SK-N-SH (cell line): ENCODE measurements at regions not wholly inside any gene's neighbourhood (a gene's known extent, or its start where the extent isn't known, plus 50 kb on each side); places are given as distances from the start of the nearest gene placed in this dataset.

Experiments used
- CTCF ChIA-PET: fragments of 300-600, 350-600 bp; formaldehyde crosslinking; extraction: SDS; loops from one replicate; lab custom pipeline; 2021; lab: Yijun Ruan, JAX
- POLR2A ChIA-PET: fragments of 350-600 bp; sonication (Branson Sonifier 250); formaldehyde crosslinking; extraction: SDS; loops from one replicate; lab custom pipeline; 2020; ENCODE audit warnings: antibody characterized with exemption, inconsistent platforms; lab: Yijun Ruan, JAX
- DNase-seq: peaks from one replicate; pipeline ENCODE4 v3.0.0; 2012
- H2AFZ ChIP-seq: fragments of 200-600 bp; sonication (generic); 2 replicates; pipeline ENCODE4 v1.8.1; 2016; ENCODE audit warnings: antibody characterized with exemption, mild to moderate bottlenecking, low read depth
- H3F3A ChIP-seq: fragments of 200-600 bp; sonication (generic); replicated peaks from 2 replicates; pipeline ENCODE3; 2016; ENCODE audit warnings: antibody characterized with exemption, mild to moderate bottlenecking; ENCODE audit not compliant: insufficient read depth
- H3K27ac ChIP-seq, 2 experiments: fragments of 200-500 bp in 1 of 2; fragments of 200-600 bp in 1 of 2; sonication (Bioruptor generic) in 1 of 2; sonication (generic), shearing (Covaris generic) in 1 of 2; 2 replicates each; pipeline versions ENCODE4 v1.5.1 to v1.6.1; 2014 to 2016; ENCODE audit warnings: low read depth in 2 of 2, inconsistent platforms in 1 of 2, low read length in 1 of 2, mild to moderate bottlenecking in 1 of 2, mixed read lengths in 1 of 2
- H3K27me3 ChIP-seq: fragments of 200-600 bp; sonication (generic), shearing (Covaris generic); 2 replicates; pipeline ENCODE4 v1.6.1; 2016; ENCODE audit warnings: mixed run types; ENCODE audit not compliant: insufficient read depth
- H3K36me3 ChIP-seq, 2 experiments: fragments of 200-500 bp in 1 of 2; fragments of 200-600 bp in 1 of 2; sonication (Bioruptor generic) in 1 of 2; sonication (generic) in 1 of 2; replicated peaks in 1 of 2; 2 replicates each; pipeline versions ENCODE3 to v1.5.1; 2014 to 2016; ENCODE audit warnings: low read length in 1 of 2, mild to moderate bottlenecking in 1 of 2; ENCODE audit not compliant: insufficient read depth in 2 of 2, control insufficient read depth in 1 of 2
- H3K4me1 ChIP-seq, 2 experiments: fragments of 200-500 bp in 1 of 2; fragments of 200-600 bp in 1 of 2; sonication (Bioruptor generic) in 1 of 2; sonication (generic), shearing (Covaris generic) in 1 of 2; 2 replicates each; pipeline versions ENCODE4 v1.5.1 to v1.6.1; 2014 to 2016; ENCODE audit warnings: low read depth in 1 of 2, low read length in 1 of 2, mixed run types in 1 of 2; ENCODE audit not compliant: insufficient read depth in 2 of 2, control insufficient read depth in 1 of 2
- H3K4me2 ChIP-seq: fragments of 200-600 bp; sonication (generic), shearing (Covaris generic); 2 replicates; pipeline ENCODE4 v1.6.1; 2017; ENCODE audit warnings: mixed run types
- H3K4me3 ChIP-seq, 2 experiments: fragments of 200-500 bp in 1 of 2; fragments of 200-600 bp in 1 of 2; sonication (Bioruptor generic) in 1 of 2; sonication (generic), shearing (Covaris generic) in 1 of 2; 2 replicates each; pipeline versions ENCODE4 v1.5.1 to v1.8.1; 2014 to 2016; ENCODE audit warnings: low read depth in 2 of 2, inconsistent platforms in 1 of 2, low read length in 1 of 2, mild to moderate bottlenecking in 1 of 2, mixed read lengths in 1 of 2, moderate library complexity in 1 of 2
- H3K79me2 ChIP-seq: fragments of 200-600 bp; sonication (generic); 2 replicates; pipeline ENCODE4 v1.8.1; 2017; ENCODE audit warnings: mild to moderate bottlenecking; ENCODE audit not compliant: insufficient read depth
- H3K9ac ChIP-seq: fragments of 200-600 bp; sonication (generic); 2 replicates; pipeline ENCODE4 v1.6.1; 2017; ENCODE audit warnings: mixed run types
- H3K9me2 ChIP-seq: fragments of 200-600 bp; sonication (generic); 2 replicates; pipeline ENCODE4 v1.6.1; 2017; ENCODE audit warnings: mixed run types
- H3K9me3 ChIP-seq: fragments of 200-600 bp; sonication (generic); 2 replicates; pipeline ENCODE4 v1.6.1; 2017; ENCODE audit warnings: mixed run types, mild to moderate bottlenecking, moderate library complexity
- H4K20me1 ChIP-seq: fragments of 200-600 bp; sonication (generic); 2 replicates; pipeline ENCODE4 v1.6.1; 2017; ENCODE audit warnings: mild to moderate bottlenecking, mixed run types; ENCODE audit not compliant: insufficient read depth
- CHD2 ChIP-seq: fragments of 150-350 bp; IDR thresholded peaks from 2 replicates; pipeline ENCODE4 v1.6.1; 2018; ENCODE audit warnings: low read length; ENCODE audit not compliant: partially characterized antibody
- ELF1 ChIP-seq: IDR thresholded peaks from 2 replicates; pipeline ENCODE4 v1.4.0; 2012
- EZH2phosphoT487 ChIP-seq: fragments of 200-600 bp; sonication (generic); IDR thresholded peaks from 2 replicates; pipeline ENCODE4 v1.6.1; 2017; ENCODE audit warnings: low read depth, mixed run types, mild to moderate bottlenecking, antibody characterized with exemption, moderate library complexity, borderline replicate concordance
- FOSL2 ChIP-seq: IDR thresholded peaks from 2 replicates; pipeline ENCODE4 v1.4.0; 2012; ENCODE audit warnings: low read depth, mild to moderate bottlenecking, moderate library complexity, borderline replicate concordance
- FOXM1 ChIP-seq: IDR thresholded peaks from 2 replicates; pipeline ENCODE4 v1.4.0; 2012; ENCODE audit warnings: low read depth, mild to moderate bottlenecking
- GABPA ChIP-seq: IDR thresholded peaks from 2 replicates; pipeline ENCODE4 v1.4.0; 2012; ENCODE audit warnings: low read depth, mild to moderate bottlenecking
- GATA2 ChIP-seq: sonication (generic); formaldehyde crosslinking; IDR thresholded peaks from 2 replicates; pipeline ENCODE4 v1.5.0; 2020; ENCODE audit warnings: mild to moderate bottlenecking, missing genetic modification reagents
- MXI1 ChIP-seq: IDR thresholded peaks from 2 replicates; pipeline ENCODE4 v1.6.1; 2012; ENCODE audit warnings: mild to moderate bottlenecking, low read depth, low read length, improper control_type of control experiment
- NFIC ChIP-seq: IDR thresholded peaks from 2 replicates; pipeline ENCODE4 v1.4.0; 2012; ENCODE audit warnings: borderline replicate concordance
- NRF1 ChIP-seq: IDR thresholded peaks from 2 replicates; pipeline ENCODE4 v1.6.1; 2012; ENCODE audit warnings: low read depth, mild to moderate bottlenecking, low read length
- POLR2AphosphoS5 ChIP-seq: IDR thresholded peaks from 2 replicates; pipeline ENCODE4 v1.6.1; 2012; ENCODE audit warnings: low read depth, low read length
- SMC3 ChIP-seq: IDR thresholded peaks from 2 replicates; pipeline ENCODE4 v1.6.1; 2012; ENCODE audit warnings: low read depth, low read length, improper control_type of control experiment
- TAF1 ChIP-seq: IDR thresholded peaks from 2 replicates; pipeline ENCODE4 v1.6.1; 2012; ENCODE audit warnings: low read depth, mild to moderate bottlenecking, low read length, moderate library complexity, borderline replicate concordance
- TCF12 ChIP-seq: IDR thresholded peaks from 2 replicates; pipeline ENCODE4 v1.4.0; 2012
- YY1 ChIP-seq: IDR thresholded peaks from 2 replicates; pipeline ENCODE4 v1.4.0; 2012; ENCODE audit warnings: low read depth, mild to moderate bottlenecking
- WGBS: methylation state at CpG from one replicate; pipeline ENCODE4 v1.1.6; 2017; ENCODE audit warnings: low lambda C conversion rate; 5-methylcytosine and 5-hydroxymethylcytosine counted together
- TF ChIP-seq, protein P1 (sequence below): IDR thresholded peaks from 2 replicates; pipeline ENCODE4 v1.4.0; 2012; ENCODE audit warnings: low read depth
- TF ChIP-seq, protein P2 (sequence below): fragments of 150-350 bp; IDR thresholded peaks from 2 replicates; pipeline ENCODE4 v1.6.1; 2017; ENCODE audit warnings: antibody characterized with exemption, low read length, low read depth, borderline replicate concordance
- TF ChIP-seq, protein P3 (sequence below): fragments of 200-600 bp; sonication (generic); IDR thresholded peaks from 2 replicates; pipeline ENCODE4 v1.6.1; 2017; ENCODE audit warnings: antibody characterized with exemption, mild to moderate bottlenecking, moderate library complexity
- TF ChIP-seq, protein P4 (sequence below): IDR thresholded peaks from 2 replicates; pipeline ENCODE4 v1.6.1; 2012; ENCODE audit warnings: mild to moderate bottlenecking, low read depth, low read length, moderate library complexity

DNA sequence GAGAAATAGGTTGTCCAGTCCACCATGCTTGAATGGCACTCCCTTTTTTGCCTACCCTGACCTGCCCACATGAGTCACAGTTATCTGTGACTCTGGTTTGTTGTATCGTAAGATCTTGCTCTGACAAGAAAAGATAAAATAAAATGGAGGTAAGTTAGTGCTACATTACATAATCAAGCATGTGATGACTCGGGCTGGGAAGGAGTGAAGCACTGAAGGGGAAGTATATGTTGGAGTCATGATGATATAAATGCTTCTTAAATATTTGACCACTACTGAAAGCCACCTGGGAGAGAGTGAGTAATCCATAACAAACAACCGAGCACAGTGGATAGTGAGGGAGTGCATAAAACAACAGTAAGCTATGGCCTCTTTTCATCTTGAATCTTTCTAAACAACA is 124.4 kb downstream of the SHOX2 start:
- H3K9me2 ChIP-seq = no peaks in the 10 kb centered on the region
- TF ChIP-seq NRF1 (no peak), FOXM1 (no peak), YY1 (0 out of 2 replicates have a peak, but pooled peaks have one; percentile 16)
- no peak overlapping the region for H3K4me3 ChIP-seq
- POLR2A ChIA-PET = no interaction called here
- no peak overlapping the region for H3K9ac ChIP-seq
- H2AFZ ChIP-seq = no peak overlapping the region
- CTCF ChIA-PET = no interaction called here
- no peak for DNase-seq
- H3K36me3 ChIP-seq = no peaks in the 10 kb centered on the region
- H3K27me3 ChIP-seq = no peaks in the 10 kb centered on the region
- H4K20me1 ChIP-seq = no peaks in the 10 kb centered on the region
- no peaks in the 10 kb centered on the region for H3K79me2 ChIP-seq
- no peak overlapping the region for H3K27ac ChIP-seq
- H3F3A ChIP-seq = no peaks in the 10 kb centered on the region
- no peaks in the 10 kb centered on the region for H3K4me1 ChIP-seq
- 31% methylated on average over 3 of the region's 3 CpGs for WGBS
- no peaks in the 10 kb centered on the region for H3K9me3 ChIP-seq
- H3K4me2 ChIP-seq = no peak overlapping the region

DNA sequence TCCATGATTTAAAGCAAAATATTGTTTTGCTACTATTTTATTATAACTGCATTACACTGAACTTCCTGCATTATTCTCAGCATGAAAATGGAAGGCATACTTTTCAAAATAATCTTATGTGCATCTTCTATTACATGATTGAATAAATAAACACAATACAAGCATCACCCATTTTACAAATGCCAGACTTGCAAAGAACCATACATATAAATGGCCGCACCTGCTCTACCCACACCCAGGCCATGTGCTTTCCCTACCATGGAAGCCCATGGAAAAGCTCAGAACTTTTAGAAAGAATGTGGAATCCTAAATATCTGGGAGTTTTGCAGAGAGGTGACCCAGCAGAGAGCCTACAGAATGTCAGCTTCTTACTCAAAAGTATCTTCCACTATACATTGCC is 127.2 kb downstream of the SHOX2 start:
- Histone ChIP-seq H3F3A (no peaks in the 10 kb centered on the region), H4K20me1 (no peaks in the 10 kb centered on the region), H3K9me3 (no peaks in the 10 kb centered on the region), H3K79me2 (no peaks in the 10 kb centered on the region), H3K27ac (no peak overlapping the region), H3K4me3 (no peak overlapping the region), H3K27me3 (no peaks in the 10 kb centered on the region), H2AFZ (no peak overlapping the region), H3K36me3 (no peaks in the 10 kb centered on the region), H3K9me2 (no peaks in the 10 kb centered on the region), H3K4me2 (no peak overlapping the region), H3K4me1 (no peaks in the 10 kb centered on the region), H3K9ac (no peak overlapping the region)
- CTCF ChIA-PET = no interaction called here
- TF ChIP-seq GATA2 (CRISPR knock-in tag) = no peak
- no peak for TF ChIP-seq FOXM1
- TF ChIP-seq POLR2AphosphoS5 = no peak
- TF ChIP-seq, protein P1, sequence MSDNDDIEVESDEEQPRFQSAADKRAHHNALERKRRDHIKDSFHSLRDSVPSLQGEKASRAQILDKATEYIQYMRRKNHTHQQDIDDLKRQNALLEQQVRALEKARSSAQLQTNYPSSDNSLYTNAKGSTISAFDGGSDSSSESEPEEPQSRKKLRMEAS = no peak
- TF ChIP-seq ELF1 = no peak
- no peak for TF ChIP-seq SMC3
- TF ChIP-seq EZH2phosphoT487 = no peak
- no peak for TF ChIP-seq GABPA
- no peak for TF ChIP-seq CHD2
- TF ChIP-seq TAF1 = no peak
- WGBS = 82% methylated on average over 1 of the region's 1 CpG
- POLR2A ChIA-PET = no interaction called here
- no peak for DNase-seq

DNA sequence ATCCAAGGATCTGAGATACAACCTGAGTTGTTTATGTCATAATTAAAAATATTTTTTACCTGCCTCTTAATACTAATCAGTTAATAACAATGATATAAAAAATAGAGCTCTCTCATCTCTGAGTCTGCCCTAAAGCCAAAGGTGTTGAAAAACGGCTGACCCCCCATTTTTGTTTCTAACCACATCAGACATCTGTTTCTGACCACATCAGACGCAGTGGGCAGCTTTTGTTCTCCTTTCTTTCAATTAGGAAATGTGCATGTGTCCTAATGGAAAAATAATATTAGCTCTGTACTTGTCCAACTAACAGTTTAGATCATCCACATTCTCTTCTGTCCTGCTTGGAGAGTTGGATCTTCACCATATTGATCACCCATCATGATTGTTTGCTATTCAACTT is 144.6 kb downstream of the SHOX2 start:
- no peaks in the 10 kb centered on the region for H3F3A ChIP-seq
- no peak overlapping the region for H3K9ac ChIP-seq
- no peaks in the 10 kb centered on the region for H3K36me3 ChIP-seq
- DNase-seq = no peak
- no peak overlapping the region for H2AFZ ChIP-seq
- H3K9me3 ChIP-seq = no peaks in the 10 kb centered on the region
- no peaks in the 10 kb centered on the region for H3K9me2 ChIP-seq
- POLR2A ChIA-PET = no interaction called here
- CTCF ChIA-PET = no interaction called here
- no peak overlapping the region for H3K4me2 ChIP-seq
- no peak overlapping the region for H3K27ac ChIP-seq
- H3K4me1 ChIP-seq = peaks cover 0 to 4% of the 10 kb centered on the region in 2 experiments; a peak in 1 of 4 replicates
- 41% methylated on average over 2 of the region's 2 CpGs for WGBS
- no peaks in the 10 kb centered on the region for H3K79me2 ChIP-seq
- no peaks in the 10 kb centered on the region for H3K27me3 ChIP-seq
- no peak overlapping the region for H3K4me3 ChIP-seq
- no peaks in the 10 kb centered on the region for H4K20me1 ChIP-seq
- TF ChIP-seq TCF12 (no peak), YY1 (no peak), MXI1 (no peak), FOSL2 (no peak), NFIC (no peak)
- TF ChIP-seq, protein P2, sequence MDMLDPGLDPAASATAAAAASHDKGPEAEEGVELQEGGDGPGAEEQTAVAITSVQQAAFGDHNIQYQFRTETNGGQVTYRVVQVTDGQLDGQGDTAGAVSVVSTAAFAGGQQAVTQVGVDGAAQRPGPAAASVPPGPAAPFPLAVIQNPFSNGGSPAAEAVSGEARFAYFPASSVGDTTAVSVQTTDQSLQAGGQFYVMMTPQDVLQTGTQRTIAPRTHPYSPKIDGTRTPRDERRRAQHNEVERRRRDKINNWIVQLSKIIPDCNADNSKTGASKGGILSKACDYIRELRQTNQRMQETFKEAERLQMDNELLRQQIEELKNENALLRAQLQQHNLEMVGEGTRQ = no peak
- TF ChIP-seq, protein P3, sequence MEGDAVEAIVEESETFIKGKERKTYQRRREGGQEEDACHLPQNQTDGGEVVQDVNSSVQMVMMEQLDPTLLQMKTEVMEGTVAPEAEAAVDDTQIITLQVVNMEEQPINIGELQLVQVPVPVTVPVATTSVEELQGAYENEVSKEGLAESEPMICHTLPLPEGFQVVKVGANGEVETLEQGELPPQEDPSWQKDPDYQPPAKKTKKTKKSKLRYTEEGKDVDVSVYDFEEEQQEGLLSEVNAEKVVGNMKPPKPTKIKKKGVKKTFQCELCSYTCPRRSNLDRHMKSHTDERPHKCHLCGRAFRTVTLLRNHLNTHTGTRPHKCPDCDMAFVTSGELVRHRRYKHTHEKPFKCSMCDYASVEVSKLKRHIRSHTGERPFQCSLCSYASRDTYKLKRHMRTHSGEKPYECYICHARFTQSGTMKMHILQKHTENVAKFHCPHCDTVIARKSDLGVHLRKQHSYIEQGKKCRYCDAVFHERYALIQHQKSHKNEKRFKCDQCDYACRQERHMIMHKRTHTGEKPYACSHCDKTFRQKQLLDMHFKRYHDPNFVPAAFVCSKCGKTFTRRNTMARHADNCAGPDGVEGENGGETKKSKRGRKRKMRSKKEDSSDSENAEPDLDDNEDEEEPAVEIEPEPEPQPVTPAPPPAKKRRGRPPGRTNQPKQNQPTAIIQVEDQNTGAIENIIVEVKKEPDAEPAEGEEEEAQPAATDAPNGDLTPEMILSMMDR = no peak
- TF ChIP-seq, protein P4, sequence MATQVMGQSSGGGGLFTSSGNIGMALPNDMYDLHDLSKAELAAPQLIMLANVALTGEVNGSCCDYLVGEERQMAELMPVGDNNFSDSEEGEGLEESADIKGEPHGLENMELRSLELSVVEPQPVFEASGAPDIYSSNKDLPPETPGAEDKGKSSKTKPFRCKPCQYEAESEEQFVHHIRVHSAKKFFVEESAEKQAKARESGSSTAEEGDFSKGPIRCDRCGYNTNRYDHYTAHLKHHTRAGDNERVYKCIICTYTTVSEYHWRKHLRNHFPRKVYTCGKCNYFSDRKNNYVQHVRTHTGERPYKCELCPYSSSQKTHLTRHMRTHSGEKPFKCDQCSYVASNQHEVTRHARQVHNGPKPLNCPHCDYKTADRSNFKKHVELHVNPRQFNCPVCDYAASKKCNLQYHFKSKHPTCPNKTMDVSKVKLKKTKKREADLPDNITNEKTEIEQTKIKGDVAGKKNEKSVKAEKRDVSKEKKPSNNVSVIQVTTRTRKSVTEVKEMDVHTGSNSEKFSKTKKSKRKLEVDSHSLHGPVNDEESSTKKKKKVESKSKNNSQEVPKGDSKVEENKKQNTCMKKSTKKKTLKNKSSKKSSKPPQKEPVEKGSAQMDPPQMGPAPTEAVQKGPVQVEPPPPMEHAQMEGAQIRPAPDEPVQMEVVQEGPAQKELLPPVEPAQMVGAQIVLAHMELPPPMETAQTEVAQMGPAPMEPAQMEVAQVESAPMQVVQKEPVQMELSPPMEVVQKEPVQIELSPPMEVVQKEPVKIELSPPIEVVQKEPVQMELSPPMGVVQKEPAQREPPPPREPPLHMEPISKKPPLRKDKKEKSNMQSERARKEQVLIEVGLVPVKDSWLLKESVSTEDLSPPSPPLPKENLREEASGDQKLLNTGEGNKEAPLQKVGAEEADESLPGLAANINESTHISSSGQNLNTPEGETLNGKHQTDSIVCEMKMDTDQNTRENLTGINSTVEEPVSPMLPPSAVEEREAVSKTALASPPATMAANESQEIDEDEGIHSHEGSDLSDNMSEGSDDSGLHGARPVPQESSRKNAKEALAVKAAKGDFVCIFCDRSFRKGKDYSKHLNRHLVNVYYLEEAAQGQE = no peak
